ENCODE measurements at regions not wholly inside any gene's neighbourhood (a gene's known extent, or its start where the extent isn't known, plus 50 kb on each side); places are given as distances from the start of the nearest gene placed in this dataset.

- TF ChIP-seq POLR2AphosphoS5 (IDR thresholded peaks at IDR 0.05; ENCODE audit: low read depth, low read length) = no peak
- no peak for TF ChIP-seq TAF1 (IDR thresholded peaks at IDR 0.05; ENCODE audit: low read depth, low read length)
- no peak for TF ChIP-seq POLR2A (IDR thresholded peaks at IDR 0.05; ENCODE audit: low read depth, low read length)
Measured at GRCh38 chr18:34978953-34979608, 62.1 kb upstream of the MAPRE2 start.
